DND-41 (cell line): ENCODE measurements at regions not wholly inside any gene's neighbourhood (a gene's known extent, or its start where the extent isn't known, plus 50 kb on each side); places are given as distances from the start of the nearest gene placed in this dataset.

Source experiments
- EZH2 ChIP-seq: IDR thresholded peaks from 3 replicates; pipeline ENCODE4 v1.6.1; 2012; ENCODE audit warnings: borderline replicate concordance, low read depth, mild to moderate bottlenecking, moderate library complexity, low read length, inconsistent platforms; ENCODE audit not compliant: severe bottlenecking
- TF ChIP-seq, protein P1 (sequence below): IDR thresholded peaks from 2 replicates; pipeline ENCODE4 v1.5.1; 2012; ENCODE audit warnings: borderline replicate concordance, low read length, moderate library complexity, mild to moderate bottlenecking; ENCODE audit not compliant: poor library complexity, severe bottlenecking; ENCODE audit errors: extremely low read depth

DNA sequence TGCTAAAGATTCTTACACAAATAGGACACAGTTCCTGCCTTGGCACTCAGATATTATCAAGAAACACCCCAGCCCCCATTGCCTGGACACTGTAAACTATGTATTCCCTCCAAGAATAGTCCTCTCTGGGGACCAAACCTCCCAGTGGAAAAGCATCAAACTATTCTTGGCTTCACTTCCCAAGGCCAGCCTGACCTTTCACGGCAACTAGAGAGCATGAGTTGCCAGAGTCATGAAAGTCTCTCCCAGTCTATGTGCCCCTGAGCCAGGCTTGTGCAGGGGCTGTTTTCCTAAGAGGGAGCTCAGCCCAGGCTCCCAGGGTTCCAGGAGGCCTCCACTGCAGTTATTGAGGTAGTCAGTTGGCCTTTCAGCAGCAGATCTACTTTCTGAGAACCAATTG, 251.9 kb upstream of the TGFBR2 start:
- TF ChIP-seq, protein P1, sequence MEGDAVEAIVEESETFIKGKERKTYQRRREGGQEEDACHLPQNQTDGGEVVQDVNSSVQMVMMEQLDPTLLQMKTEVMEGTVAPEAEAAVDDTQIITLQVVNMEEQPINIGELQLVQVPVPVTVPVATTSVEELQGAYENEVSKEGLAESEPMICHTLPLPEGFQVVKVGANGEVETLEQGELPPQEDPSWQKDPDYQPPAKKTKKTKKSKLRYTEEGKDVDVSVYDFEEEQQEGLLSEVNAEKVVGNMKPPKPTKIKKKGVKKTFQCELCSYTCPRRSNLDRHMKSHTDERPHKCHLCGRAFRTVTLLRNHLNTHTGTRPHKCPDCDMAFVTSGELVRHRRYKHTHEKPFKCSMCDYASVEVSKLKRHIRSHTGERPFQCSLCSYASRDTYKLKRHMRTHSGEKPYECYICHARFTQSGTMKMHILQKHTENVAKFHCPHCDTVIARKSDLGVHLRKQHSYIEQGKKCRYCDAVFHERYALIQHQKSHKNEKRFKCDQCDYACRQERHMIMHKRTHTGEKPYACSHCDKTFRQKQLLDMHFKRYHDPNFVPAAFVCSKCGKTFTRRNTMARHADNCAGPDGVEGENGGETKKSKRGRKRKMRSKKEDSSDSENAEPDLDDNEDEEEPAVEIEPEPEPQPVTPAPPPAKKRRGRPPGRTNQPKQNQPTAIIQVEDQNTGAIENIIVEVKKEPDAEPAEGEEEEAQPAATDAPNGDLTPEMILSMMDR: no peak
- TF ChIP-seq EZH2: no peak
